GM18499 (cell line): ENCODE measurements at regions not wholly inside any gene's neighbourhood (a gene's known extent, or its start where the extent isn't known, plus 50 kb on each side); places are given as distances from the start of the nearest gene placed in this dataset.

Source experiments
- ATAC-seq: cut with Tn5 transposase; IDR thresholded peaks from one replicate; pipeline ENCODE4 v1.9.1; 2021; ENCODE audit warnings: moderate number of reproducible peaks; ENCODE audit not compliant: insufficient read depth, unreplicated experiment

- ATAC-seq: no peak
These were observed 108.2 kb upstream of the ERBB4 start for GRCh38 chr2:212646698-212647366.

- no peak for ATAC-seq
These were observed 105.7 kb upstream of the ERBB4 start for GRCh38 chr2:212644195-212644837.

DNA sequence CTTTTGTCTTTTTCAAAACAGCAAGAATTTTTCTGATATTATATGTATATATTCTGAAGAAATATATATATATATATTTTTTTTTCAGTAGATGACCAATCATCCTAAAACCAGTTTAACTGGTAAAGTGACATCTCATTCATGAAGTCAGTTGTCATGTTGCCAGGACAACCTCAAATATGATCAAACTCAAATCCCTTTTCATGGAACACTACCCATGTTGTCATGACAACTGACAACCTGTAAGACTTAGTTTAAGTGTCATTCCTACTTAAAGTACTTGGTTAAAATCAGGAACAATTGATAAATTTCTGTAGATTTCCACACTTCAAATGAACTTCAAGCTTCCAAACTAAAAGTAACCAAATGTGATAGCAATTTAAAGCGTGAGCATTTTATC lies 101.8 kb upstream of the ERBB4 start:
- ATAC-seq: no peak

GRCh38 chr2:212638694-212639093 lies 100.1 kb upstream of the ERBB4 start:
- ATAC-seq: no peak

GRCh38 chr2:212628586-212628985 lies 90.0 kb upstream of the ERBB4 start:
- ATAC-seq: no peak

DNA sequence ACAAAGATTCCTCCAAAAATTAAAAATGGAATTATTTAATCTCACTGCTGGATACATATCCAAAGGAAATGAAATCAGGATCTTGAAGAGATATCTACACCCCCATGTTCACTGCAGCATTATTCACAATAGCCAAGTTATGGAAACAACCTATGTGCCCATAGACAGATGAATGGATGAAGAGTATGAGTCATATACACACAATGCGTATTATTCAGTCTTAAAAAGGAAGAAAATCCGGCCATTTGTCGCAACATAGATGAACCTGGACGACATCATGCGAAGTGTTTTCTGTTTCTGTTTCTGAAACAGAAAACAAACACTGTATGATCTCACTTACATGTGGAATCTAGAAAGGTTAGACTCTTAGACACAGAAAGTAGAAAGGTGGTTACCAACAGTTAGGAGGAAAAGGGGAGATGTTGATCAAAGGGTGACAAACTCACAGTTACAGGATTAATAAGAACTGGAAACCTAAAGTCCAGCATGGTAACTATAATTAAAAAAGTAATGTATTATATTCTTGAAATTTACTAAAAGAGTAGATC lies 87.8 kb upstream of the ERBB4 start:
- ATAC-seq: no peak

GRCh38 chr2:212619954-212620353 lies 81.4 kb upstream of the ERBB4 start:
- no peak for ATAC-seq

GRCh38 chr2:212618636-212619035 lies 80.0 kb upstream of the ERBB4 start:
- no peak for ATAC-seq

- ATAC-seq: no peak
These were observed 72.3 kb upstream of the ERBB4 start for GRCh38 chr2:212610872-212611425.

DNA sequence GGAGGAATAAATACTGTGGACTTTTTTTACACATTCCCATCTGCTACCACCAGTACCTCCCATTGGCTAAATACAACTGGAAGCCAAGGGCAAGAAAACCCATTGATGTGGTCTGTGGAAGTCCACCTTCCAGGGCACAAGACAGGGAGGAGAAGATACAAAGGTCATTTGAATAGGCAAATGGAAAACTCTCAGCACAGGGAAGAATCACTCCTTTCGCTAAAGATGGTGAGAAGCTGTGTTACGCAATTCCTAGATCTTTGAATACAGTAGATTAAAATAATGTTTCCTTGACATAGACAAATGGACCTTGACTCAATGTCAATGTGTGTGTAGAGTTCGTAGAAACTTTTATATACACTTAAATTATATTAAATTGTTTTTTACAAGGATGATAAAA lies 70.9 kb upstream of the ERBB4 start:
- ATAC-seq: no peak

DNA sequence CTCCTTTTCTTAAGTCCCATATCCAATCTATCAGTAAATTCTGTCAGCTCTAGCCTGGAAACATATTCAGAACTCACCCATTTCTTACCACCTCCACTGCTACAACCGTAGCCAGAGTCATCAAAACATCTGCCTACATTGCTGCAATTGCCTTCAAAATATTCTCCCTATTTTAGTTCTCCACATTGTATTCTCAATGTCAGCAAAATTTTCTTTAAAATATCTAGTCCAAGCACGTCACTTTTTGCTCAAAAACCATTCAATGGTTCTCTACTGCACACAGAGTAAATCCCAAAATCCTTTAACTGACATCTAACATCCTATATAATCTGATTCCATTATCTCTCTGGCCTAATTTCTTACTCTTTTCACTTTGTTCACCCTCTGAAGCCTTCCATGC lies 68.5 kb upstream of the ERBB4 start:
- ATAC-seq: no peak

- ATAC-seq: no peak
These were observed 67.6 kb upstream of the ERBB4 start for GRCh38 chr2:212606232-212606631.

- ATAC-seq: no peak
These were observed 58.1 kb upstream of the ERBB4 start for GRCh38 chr2:212596688-212597087.

DNA sequence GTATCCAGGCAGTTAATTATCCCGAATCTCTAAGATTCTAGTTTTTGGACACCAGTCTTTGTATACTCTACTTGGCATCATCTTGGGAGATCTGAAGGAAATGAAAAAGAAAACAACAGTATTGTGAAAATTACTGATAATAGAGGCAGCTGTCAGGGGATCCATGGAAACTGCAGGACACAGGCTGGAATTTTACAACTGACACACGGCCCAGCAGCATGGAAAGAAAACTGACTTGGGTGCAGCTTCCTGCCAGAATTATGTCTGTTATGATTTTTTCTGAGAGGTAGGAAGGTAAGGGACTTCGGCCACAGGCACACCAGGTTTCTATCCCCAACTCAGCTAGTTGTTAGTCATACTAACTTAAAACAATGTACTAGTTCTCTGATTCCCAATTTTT lies 57.7 kb upstream of the ERBB4 start:
- ATAC-seq: no peak

GRCh38 chr2:212595036-212595654 lies 56.5 kb upstream of the ERBB4 start:
- ATAC-seq: peak; percentile 69

- no peak for ATAC-seq
These were observed 54.1 kb upstream of the ERBB4 start for GRCh38 chr2:212592695-212593094.
